NCI-H2171 treated with DMSO at 0.1 percent for 48 hours (cell line): ENCODE measurements at regions not wholly inside any gene's neighbourhood (a gene's known extent, or its start where the extent isn't known, plus 50 kb on each side); places are given as distances from the start of the nearest gene placed in this dataset.
"Not testable (repeated sequence)": the region's sequence is repeated elsewhere in the genome, so short reads cannot be mapped to it uniquely, and the experiment has no call there.

Experiments
- DNase-seq: peaks from one replicate; lab custom pipeline; 2025; lab: John Stamatoyannopoulos, UW

GRCh38 chr18:67865400-67865799 lies 348.9 kb upstream of the DSEL start:
- no peak for DNase-seq

- DNase-seq: no peak
These were observed 348.3 kb upstream of the DSEL start for GRCh38 chr18:67864677-67865340.

GRCh38 chr18:67862069-67862468 lies 345.5 kb upstream of the DSEL start:
- DNase-seq: no peak

DNA sequence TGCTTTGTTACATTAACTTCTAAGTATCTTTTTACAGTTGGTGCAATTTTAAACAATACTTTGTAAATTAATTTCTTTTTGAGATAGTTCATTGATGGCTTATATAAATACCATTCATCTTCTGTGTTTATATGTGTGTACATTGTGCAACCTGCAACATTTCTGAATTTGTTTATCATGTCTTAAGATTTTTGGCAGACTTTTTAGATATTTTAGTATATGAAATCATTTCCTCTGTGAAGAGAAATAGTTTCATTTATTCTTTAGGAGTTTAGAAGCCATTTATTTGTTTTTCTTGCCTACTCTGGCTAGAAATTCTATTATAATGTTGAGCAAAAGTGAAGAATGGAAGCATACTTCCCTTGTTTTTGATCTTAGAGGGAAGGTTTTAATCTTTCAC lies 337.8 kb upstream of the DSEL start:
- no peak for DNase-seq

DNA sequence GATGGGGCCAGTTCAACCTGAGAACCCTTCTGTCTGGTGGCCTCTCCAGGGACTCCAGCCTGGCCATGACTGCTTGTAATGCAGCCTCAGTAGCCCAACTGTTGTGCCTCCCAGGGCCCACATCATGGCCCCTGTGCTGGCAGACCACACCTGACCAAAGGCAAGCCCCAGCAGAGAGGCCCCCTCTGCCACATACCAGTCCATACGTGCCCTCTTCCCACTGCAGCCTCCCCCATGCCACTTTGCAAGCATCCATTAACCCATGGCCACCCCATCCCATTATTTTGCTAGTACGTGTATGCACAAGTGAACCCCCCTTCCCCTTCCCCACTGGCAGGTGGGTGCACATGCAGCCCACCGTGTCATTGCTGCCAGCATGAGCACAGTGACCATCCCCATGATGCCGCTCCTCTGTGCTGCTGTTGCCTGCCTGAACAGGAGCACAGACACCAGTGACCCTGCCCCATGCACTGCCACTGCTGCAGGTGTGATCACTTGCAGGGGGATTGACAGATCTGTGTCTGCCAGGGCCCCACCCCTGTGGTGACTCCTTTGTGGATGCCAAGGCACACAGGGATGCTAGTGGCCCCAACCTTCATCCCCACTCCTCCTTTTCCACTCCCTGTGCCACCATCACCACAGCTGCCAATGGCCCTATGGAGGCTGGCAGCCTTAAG lies 330.0 kb upstream of the DSEL start:
- DNase-seq: no peak

DNA sequence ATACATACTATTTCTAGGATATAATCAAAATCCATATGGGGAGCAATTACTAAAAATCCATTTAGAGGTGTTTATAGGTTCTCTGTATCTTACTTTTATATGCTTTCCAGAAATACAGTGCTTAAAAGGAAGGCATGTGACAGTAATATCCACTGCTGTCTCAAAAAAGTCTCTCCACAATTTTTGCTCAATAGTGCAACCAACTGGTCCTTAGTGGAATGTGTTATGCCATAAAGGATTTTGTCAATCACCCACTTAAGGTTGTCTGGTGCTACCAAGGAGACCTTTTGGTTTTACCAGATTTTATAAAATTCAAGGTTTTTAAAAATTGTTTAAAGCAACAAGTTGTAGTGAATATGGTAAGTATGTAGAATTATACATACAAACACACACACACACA lies 328.5 kb upstream of the DSEL start:
- DNase-seq: no peak

DNA sequence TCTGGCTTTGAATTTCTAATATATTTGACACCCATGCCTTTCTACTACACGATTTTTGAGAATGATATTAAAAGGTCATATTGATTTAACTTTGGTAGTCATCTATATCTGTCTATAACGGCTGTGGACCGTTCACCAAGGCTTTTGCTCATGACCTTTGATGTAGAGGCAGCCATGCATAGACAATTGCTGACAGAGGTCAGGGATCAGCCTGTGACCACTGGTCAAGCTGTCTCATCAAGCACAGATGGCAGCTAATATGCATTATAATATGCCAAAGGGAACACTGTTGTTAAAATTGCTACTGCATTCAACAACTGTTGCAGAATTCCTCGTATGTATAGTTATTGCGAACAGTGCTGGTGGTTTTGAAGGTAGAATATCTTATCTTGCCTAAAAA lies 323.9 kb upstream of the DSEL start:
- no peak for DNase-seq

- DNase-seq: no peak
These were observed 301.9 kb upstream of the DSEL start for GRCh38 chr18:67818432-67818831.

DNA sequence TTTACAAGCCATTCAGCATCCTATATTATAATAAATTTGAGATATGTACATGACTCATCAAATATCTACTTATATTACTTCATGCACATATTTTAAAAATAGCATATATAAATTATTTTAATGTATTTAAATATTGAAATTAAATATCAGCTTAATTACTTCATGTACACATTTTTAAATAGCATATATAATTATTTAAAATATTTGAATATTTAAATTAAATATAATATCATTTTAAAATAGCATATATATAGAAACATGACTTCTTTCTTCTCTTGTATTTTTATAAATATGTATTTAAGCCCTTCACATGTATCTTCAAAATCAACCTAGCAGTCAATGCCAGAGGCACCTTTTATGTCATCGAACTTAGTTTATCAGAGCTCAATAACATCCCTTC lies 298.8 kb upstream of the DSEL start:
- no peak for DNase-seq

- DNase-seq: no peak
These were observed 297.0 kb upstream of the DSEL start for GRCh38 chr18:67813380-67814028.

- no peak for DNase-seq
These were observed 288.7 kb upstream of the DSEL start for GRCh38 chr18:67805261-67805660.

DNA sequence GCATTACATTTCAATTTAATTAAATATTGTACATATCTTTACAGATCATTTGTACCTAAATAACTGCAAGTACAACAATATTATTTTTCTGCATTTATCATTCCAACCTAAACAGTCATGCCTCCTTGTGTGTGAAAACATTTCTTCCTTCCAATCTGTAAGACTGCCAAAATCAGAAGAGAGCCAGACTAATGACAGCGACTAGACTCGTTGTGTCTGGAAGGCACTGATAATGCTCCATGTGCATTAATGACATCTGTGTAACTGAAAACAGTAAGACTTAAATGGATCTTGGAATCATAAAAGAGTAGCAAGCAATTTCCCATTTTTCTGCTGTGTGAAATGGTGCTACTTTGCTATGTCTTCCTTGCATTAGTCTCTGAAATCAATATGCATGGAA lies 278.0 kb upstream of the DSEL start:
- no peak for DNase-seq

- no peak for DNase-seq
These were observed 274.0 kb upstream of the DSEL start for GRCh38 chr18:67790527-67790926.

DNA sequence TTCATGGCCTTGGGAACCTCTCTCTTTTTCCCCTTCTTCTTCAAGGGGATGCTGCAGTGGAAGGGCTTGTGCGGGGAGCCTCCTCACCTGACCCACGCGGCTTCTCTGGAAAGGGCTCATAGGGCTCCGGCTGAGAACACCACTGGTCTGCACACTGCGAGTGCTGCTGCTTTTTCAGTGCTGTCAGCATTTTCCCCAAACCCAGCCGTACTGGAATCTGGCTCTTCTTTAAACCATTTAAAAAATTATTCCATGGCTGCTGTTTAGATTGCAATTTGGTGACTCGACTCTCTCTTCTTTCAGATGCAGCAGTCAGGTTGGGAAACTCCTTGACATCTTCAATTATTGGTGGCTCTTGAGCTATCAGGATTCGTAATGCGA lies 272.6 kb upstream of the DSEL start:
- no peak for DNase-seq

DNA sequence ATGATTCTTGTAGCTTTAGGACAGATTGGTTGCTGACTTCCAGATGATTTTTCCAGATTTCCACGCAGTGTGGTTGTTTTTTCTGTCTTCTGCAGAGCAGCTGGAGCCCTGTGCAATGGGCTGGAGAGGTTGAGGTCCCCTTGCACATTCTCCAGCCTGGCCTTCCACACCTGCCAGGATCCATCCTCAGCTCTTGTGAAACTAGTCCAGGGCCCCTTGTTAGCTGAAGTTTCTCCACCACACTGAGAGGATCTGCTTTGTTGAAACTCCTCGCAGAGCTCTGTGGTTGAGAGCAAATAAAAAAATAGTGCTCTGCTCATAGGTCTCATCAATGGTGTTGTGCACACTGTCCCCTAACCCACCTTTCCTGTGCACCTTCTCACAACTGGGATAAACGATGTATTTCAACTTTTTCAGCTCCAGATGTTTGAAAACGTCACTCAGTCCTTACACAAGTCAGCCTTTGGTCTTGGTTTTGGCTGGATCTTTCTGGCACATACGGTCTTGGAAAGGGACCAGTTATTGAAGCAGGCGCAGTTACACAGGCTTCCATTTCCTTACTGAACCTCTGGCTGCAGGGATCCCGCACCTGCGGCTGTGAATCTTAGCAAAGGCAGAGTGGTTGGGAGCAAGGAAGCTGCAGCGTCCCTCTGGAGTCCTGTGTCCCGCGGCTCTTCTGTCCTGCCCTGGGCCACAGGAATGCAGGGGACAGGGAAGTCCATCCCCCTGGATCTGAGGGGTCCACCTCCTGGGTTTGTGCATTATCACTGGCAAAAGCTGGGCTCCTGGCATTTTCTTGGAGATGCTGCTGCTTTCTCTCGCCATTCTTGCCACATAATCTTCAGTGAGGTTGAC lies 272.0 kb upstream of the DSEL start:
- no peak for DNase-seq

GRCh38 chr18:67783196-67783946 lies 266.9 kb upstream of the DSEL start:
- DNase-seq: no peak

DNA sequence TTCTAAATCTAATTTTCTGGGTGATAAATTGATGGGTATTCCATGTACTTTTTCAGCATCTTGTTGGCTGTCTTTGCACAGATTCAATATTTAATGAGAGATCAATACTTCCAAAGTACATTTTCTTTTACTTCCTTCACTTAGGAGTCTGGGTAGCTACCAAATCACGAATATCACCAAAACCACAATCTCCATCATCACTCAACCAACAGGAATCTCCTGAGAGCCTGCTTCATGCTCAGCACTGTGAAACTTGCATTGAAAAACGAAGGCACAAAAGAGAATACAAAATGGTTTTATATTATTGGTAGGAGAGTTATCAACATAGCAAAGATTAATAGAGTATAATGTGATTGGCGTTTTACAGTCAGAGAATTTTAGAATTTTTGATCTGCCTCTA lies 261.5 kb upstream of the DSEL start:
- no peak for DNase-seq

DNA sequence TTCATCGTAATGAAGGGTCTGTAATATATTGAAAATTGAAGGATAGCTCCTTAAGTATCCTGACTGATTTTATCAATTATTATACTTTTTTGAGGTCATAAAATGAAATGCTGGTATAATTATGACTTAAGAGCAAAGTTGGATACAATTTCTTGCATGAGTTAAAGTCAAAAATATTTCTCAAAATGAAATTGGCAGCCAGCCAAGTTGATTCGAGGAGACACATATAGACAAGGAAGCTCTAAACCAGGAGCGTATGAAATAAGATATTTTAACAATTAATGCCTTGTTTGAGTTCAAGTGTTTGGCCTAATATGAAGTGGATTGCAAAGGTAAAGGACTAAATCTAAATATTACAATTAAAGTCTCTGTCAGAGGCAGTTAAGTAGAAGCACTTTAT lies 260.4 kb upstream of the DSEL start:
- DNase-seq: peak; percentile 1

DNA sequence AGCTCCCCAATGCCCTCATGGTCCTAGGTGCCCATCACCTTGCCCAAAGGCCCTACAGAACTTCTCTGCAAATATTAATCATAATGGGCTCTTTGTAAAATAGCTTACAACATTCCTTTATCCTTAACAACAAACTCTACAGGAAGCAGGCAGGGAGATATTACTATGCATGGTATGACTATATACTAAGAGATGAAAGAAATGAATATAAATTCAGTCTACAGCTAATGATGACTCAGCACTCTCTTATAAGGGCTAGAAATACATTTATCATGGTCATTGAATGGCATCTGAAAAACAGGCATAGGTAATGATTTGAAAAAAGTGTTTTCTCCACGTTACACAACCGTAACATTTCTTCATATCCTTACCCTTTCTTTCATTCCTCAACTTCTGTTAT lies 254.8 kb upstream of the DSEL start:
- DNase-seq: no peak

DNA sequence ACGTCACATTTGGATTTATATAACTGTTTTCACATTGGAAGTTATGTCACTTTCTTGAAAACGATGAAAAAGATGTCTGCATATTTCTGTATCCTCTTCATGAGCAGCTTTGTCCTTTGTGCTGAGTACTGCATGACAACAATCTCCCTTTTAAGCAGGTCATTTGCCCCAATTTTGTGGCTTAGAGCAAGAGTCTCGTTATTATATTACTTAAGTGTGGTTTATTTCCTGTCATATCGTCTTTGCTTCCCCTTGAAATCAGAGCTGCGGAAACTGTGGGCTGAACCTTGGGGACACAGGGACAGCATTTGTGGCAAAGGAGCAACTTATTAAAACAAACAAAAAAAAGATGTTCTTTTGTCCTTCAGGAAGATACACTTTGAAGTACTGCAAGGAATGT lies 254.0 kb upstream of the DSEL start:
- no peak for DNase-seq

GRCh38 chr18:67766930-67767329 lies 250.4 kb upstream of the DSEL start:
- no peak for DNase-seq

- not testable (repeated sequence) for DNase-seq
These were observed 235.7 kb upstream of the DSEL start for GRCh38 chr18:67752211-67752610.
